Osteoblast (primary cell): ENCODE measurements at regions not wholly inside any gene's neighbourhood (a gene's known extent, or its start where the extent isn't known, plus 50 kb on each side); places are given as distances from the start of the nearest gene placed in this dataset.

ENCODE experiments used
- DNase-seq: peaks from one replicate; pipeline ENCODE4 v3.0.0; 2011; ENCODE audit warnings: low spot score, mixed read lengths; ENCODE audit not compliant: insufficient read length; ENCODE audit errors: missing footprints
- H2AFZ ChIP-seq: 2 replicates; pipeline ENCODE4 v1.6.0; 2011; ENCODE audit warnings: mild to moderate bottlenecking, low read length
- H3K27ac ChIP-seq: 2 replicates; pipeline ENCODE4 v1.5.1; 2011; ENCODE audit warnings: mild to moderate bottlenecking, low read depth, low read length, moderate library complexity
- H3K27me3 ChIP-seq: 2 replicates; pipeline ENCODE4 v1.6.0; 2012; ENCODE audit warnings: mild to moderate bottlenecking, control low read depth, inconsistent platforms, low read length, moderate library complexity; ENCODE audit not compliant: insufficient read depth
- H3K36me3 ChIP-seq: 2 replicates; pipeline ENCODE4 v1.5.1; 2011; ENCODE audit warnings: mild to moderate bottlenecking, low read length, control low read depth, moderate library complexity; ENCODE audit not compliant: insufficient read depth
- H3K4me1 ChIP-seq: 2 replicates; pipeline ENCODE4 v1.5.1; 2011; ENCODE audit warnings: mild to moderate bottlenecking, low read length, control low read depth, moderate library complexity; ENCODE audit not compliant: insufficient read depth
- H3K4me2 ChIP-seq: 2 replicates; pipeline ENCODE4 v1.6.0; 2011; ENCODE audit warnings: mild to moderate bottlenecking, low read length; ENCODE audit not compliant: insufficient read depth
- H3K4me3 ChIP-seq: fragments of 200-600 bp; sonication (generic); 3 replicates; pipeline ENCODE4 v1.5.1; 2012; ENCODE audit warnings: mild to moderate bottlenecking, low read length, inconsistent platforms; ENCODE audit not compliant: insufficient read depth
- H3K79me2 ChIP-seq: 2 replicates; pipeline ENCODE4 v1.6.0; 2012; ENCODE audit warnings: mild to moderate bottlenecking, low read length, control low read depth, inconsistent platforms; ENCODE audit not compliant: insufficient read depth
- H3K9me3 ChIP-seq: 2 replicates; pipeline ENCODE4 v1.5.1; 2011; ENCODE audit warnings: low read depth, low read length, control low read depth
- H4K20me1 ChIP-seq: 2 replicates; pipeline ENCODE4 v1.6.0; 2012; ENCODE audit warnings: mild to moderate bottlenecking, low read length, control low read depth; ENCODE audit not compliant: insufficient read depth
- TF ChIP-seq, protein P1 (sequence below): IDR thresholded peaks from 2 replicates; pipeline ENCODE4 v1.5.1; 2011; ENCODE audit warnings: mild to moderate bottlenecking, low read depth, low read length, moderate library complexity; ENCODE audit errors: extremely low read depth

DNA sequence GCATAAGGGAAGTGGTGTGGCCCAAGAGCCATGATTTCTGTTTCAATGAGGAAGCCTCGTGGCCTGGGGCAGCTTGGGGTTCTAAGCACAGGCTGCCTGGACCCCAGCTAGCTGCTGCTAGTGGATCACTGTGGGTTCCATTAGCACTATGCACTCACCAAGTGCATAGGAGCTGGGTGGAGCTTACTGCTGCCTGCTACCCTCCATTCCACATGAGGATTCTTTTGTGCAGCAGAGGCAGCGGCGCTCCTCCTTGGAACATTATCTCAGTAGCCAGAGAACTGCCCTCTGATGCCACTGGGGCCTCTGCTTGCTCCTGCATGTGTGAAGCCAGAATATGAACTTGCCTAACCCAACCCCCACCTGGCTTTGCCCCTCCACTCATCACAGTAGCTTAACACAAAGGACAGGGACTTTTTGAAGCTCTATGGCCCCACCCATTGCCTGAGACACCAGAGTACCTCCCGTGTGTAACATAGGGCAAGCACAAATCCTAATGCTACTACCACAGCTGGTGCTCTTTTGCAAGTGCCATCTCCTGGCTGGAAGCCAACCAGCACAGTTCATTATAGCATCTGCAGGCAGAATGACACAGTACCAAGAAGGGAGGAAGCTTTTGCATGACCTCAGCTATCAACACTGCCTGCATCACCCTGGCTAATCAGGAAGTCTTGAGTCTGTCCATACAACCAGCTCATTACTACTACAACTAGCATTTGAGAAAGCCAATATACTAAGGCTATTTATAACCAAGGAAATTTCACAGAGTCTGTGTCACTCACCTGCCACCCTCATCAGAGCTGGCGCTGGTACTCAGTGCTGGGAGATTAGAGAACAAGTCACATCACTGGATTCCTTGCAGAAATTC lies 297.0 kb upstream of the GULP1 start:
- H3K9me3 ChIP-seq = no peaks in the 10 kb centered on the region
- H3K27ac ChIP-seq = no peak overlapping the region
- no peaks in the 10 kb centered on the region for H3K4me1 ChIP-seq
- H3K36me3 ChIP-seq = no peaks in the 10 kb centered on the region
- no peaks in the 10 kb centered on the region for H3K79me2 ChIP-seq
- no peak overlapping the region for H2AFZ ChIP-seq
- no peak overlapping the region for H3K4me2 ChIP-seq
- H4K20me1 ChIP-seq = no peaks in the 10 kb centered on the region
- H3K27me3 ChIP-seq = peaks cover 2% of the 10 kb centered on the region
- TF ChIP-seq, protein P1, sequence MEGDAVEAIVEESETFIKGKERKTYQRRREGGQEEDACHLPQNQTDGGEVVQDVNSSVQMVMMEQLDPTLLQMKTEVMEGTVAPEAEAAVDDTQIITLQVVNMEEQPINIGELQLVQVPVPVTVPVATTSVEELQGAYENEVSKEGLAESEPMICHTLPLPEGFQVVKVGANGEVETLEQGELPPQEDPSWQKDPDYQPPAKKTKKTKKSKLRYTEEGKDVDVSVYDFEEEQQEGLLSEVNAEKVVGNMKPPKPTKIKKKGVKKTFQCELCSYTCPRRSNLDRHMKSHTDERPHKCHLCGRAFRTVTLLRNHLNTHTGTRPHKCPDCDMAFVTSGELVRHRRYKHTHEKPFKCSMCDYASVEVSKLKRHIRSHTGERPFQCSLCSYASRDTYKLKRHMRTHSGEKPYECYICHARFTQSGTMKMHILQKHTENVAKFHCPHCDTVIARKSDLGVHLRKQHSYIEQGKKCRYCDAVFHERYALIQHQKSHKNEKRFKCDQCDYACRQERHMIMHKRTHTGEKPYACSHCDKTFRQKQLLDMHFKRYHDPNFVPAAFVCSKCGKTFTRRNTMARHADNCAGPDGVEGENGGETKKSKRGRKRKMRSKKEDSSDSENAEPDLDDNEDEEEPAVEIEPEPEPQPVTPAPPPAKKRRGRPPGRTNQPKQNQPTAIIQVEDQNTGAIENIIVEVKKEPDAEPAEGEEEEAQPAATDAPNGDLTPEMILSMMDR = no peak
- no peak overlapping the region for H3K4me3 ChIP-seq
- DNase-seq = no peak

DNA sequence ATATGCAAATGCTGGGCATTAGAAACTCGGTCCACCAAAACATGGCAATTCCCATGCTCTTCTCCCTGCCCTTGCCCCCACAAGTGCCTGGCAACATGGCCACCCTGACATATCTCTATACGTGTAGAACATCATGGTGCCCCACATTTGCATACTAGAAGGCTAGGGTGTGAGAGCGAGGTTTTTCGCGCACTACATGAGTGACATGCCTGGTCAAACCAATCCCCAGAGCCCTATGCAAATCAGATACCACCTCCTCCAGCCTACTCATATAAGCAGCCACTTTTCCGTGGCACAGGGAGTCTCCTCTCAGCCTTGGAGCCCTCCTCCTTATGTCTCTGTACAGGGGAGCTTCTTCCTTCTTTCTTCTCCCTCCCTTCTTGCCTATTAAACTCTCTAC lies 296.1 kb upstream of the GULP1 start:
- no peaks in the 10 kb centered on the region for H3K9me3 ChIP-seq
- no peaks in the 10 kb centered on the region for H4K20me1 ChIP-seq
- no peak overlapping the region for H3K4me2 ChIP-seq
- no peak overlapping the region for H3K27ac ChIP-seq
- H2AFZ ChIP-seq = no peak overlapping the region
- H3K27me3 ChIP-seq = no peaks in the 10 kb centered on the region
- H3K36me3 ChIP-seq = no peaks in the 10 kb centered on the region
- no peaks in the 10 kb centered on the region for H3K4me1 ChIP-seq
- TF ChIP-seq, protein P1 = no peak
- no peak overlapping the region for H3K4me3 ChIP-seq
- H3K79me2 ChIP-seq = no peaks in the 10 kb centered on the region
- DNase-seq = no peak

DNA sequence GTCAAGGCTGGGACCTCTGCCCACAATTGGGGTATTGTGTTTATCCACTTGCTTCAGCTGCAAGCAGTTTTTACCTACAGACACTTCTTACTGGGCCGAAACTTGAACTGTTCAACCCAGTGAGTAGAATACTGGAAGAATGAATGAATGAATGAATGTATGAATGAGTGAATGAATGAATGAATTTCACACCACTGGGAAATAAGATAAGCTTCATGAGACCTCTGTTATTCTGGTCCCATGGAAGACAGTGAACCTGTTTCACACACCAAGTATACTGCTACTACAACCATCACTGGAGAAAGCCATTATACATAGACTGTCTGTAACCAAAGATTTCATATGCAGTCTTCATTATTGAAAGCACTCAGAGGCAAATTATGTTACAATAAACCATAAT lies 295.0 kb upstream of the GULP1 start:
- Histone ChIP-seq H3K27me3 (no peaks in the 10 kb centered on the region), H3K4me1 (no peaks in the 10 kb centered on the region), H3K79me2 (no peaks in the 10 kb centered on the region), H2AFZ (no peak overlapping the region), H3K36me3 (no peaks in the 10 kb centered on the region), H3K4me3 (no peak overlapping the region), H3K27ac (no peak overlapping the region), H3K4me2 (no peak overlapping the region), H4K20me1 (no peaks in the 10 kb centered on the region), H3K9me3 (no peaks in the 10 kb centered on the region)
- TF ChIP-seq, protein P1 = no peak
- no peak for DNase-seq

DNA sequence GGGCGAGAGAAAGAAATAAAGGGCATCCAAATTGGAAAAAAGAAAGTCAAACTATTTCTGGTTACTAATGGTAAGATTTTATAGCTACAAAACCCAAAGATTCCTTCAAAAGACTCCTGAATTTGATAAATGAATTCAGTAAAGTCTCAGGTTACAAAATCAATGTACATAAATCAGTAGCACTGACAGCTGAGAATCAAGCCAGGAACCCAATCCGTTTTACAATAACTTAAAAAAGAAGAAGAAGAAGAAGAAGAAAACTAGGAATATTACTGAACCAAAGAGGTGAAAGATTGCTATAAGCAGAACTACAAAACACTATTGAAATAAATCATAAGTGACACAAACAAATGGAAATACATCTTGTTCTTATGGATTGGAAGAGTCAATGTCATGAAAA lies 291.5 kb upstream of the GULP1 start:
- Histone ChIP-seq H2AFZ (no peak overlapping the region), H3K79me2 (no peaks in the 10 kb centered on the region), H4K20me1 (no peaks in the 10 kb centered on the region), H3K36me3 (no peaks in the 10 kb centered on the region), H3K27me3 (no peaks in the 10 kb centered on the region), H3K9me3 (no peaks in the 10 kb centered on the region), H3K4me3 (no peak overlapping the region), H3K4me1 (no peaks in the 10 kb centered on the region), H3K27ac (no peak overlapping the region), H3K4me2 (no peak overlapping the region)
- DNase-seq = no peak
- TF ChIP-seq, protein P1 = no peak
